ENCODE measurements at regions not wholly inside any gene's neighbourhood (a gene's known extent, or its start where the extent isn't known, plus 50 kb on each side); places are given as distances from the start of the nearest gene placed in this dataset.

DNA sequence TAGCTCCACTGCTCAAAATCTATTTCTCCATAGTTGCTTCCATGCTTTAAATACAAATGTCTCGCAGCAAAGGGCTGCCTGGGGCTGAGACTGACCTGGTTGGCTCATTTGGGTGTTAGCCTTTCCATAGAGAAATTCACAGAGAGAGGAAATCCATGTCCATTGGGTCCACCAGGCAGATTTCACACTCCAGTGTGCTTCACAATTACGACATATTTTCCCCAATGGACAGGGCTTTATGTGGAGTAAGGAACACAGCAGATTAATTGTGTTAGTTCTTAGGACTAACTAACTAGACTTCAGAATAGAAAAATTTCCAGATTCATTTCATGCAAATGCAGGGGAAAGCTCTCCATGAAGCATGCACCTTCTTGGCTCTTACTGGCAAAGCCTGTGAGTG lies 180.7 kb downstream of the FBXO15 start:
- DNase-seq (ENCODE audit: low read depth in 2 of 3, low spot score in 1 of 3) = no peak

DNA sequence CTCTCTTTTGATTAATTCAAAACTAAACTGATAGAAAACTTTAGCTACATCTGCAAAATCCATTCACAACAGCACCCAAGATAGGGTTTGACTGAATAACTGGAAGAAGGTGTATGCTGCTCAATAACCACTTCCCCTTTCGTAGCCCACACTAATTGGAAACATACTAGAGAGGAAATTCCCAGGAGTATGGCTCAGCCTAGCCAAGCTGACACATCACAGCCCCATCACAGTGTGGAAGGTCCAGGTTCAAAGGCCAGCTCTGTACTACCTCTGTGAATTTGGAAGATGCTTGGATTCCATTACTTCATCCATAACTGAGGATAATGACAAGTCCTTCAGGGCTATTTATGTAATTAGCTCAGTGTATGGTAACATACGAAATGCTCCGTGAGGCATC lies 185.4 kb downstream of the FBXO15 start:
- no peak for DNase-seq (ENCODE audit: low read depth in 2 of 3, low spot score in 1 of 3)

DNA sequence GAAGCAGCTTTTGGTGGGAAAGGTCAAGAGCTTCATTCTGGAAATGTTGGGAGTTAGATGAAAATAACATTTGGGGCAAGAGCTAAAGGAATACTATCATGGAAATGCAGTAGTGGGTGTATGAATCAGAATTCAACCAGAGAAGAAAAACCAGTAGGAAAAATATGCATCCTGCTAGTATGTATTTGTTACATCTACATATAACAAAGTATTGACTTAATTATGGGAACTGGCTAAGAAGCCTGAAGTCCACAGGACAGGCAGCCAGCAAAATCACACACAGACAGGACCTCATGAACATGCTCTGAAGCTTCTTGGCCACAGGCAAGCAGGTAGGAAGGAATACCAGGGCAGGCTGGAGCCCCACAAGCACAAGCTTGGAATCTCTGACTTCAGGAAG lies 185.8 kb downstream of the FBXO15 start:
- DNase-seq (ENCODE audit: low read depth in 2 of 3, low spot score in 1 of 3) = no peak

DNA sequence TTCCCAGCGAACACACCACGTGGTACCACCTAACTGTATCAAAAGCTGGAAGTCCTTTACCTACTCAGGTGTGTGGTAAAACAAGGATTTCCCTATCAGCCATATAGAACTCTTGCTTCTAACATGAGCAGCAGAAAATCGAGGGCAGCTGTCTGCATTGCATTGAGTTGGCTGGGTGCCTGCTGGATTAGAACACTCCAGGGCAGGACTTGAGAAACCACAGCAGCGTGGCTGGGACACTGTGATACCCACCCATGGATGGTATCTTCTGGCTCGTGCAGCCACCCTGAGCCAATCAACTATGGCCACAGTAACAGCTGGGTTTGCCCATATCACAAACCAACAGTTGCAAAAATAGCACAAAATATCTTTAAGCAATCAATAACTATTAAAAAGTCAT lies 188.3 kb downstream of the FBXO15 start:
- DNase-seq (ENCODE audit: low read depth in 2 of 3, low spot score in 1 of 3) = no peak

DNA sequence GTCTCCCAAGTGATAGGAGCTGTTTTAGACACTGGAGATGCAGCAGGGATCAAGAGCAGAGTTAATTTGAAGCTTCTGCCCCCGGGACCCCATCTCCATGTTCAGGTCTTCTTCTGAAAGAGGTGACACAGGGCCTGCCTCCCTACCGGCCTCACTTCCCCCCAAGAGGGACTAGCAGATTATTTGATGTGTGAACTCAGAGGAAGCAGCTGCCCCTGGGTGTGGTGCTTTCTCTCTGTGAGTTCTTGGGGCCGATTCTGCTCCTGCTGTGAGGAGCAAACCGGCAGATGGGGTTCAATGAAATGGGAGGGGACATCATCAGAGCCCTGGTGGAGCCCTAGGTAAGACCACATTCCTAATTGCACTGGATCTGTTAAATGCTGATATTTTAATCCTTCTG lies 193.4 kb downstream of the FBXO15 start:
- no peak for DNase-seq (ENCODE audit: low read depth in 2 of 3, low spot score in 1 of 3)

DNA sequence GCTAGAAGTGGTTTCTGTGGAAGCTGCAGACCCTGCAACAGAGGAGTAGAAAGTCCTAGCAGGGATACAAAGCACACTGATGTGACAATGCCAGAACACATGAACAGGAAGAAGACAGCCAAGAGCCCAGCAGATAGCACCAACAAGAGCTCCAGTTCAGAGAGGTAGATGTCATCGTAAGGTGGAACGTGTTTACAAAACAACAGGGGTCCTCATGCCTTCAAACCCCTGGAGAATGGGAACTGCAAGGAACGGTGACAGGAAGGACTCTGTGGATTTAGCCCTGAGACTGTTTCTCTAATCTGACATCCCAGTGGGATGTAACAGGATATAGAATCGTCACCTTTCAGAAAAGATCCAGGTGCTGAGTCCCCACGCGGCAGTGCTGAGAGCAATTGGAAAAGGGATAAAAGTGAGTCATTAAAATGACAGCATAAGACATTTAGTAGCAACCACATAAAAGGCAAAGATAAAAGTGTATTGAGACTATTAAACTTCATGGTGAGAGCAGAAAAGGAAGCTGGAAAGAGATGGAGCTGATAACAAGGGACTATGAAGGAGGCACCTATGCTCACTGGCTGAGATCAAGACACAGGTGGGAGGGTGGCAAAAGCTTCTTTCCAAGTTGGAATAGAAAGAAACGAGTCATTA lies 195.2 kb downstream of the FBXO15 start:
- DNase-seq (ENCODE audit: low read depth in 2 of 3, low spot score in 1 of 3) = no peak

DNA sequence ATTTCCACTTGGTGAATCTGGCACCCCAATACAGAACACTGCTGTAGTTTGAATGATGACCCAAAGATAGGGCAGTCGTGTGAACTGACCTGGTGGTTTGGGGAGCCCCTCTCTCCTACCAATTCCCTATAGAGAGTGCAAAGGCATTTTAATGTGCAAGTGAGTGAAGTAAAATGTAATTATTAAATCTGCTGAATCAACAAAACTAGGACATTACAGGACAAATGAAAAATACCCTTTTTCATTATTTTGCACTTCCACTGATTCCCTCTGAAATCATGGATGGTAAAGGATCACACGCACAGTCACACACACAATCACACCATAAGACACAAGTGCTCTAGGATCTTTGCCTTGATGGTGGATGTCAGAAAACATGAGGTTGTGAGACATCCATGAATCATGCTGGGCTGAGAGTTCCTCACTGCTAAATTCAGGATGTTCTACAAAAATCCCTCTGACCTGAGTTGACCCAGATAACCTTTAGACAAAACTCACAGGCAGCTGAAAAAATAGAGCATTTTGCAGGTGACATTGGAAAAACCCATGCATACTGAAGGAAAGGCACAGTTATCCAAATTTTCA lies 197.4 kb downstream of the FBXO15 start:
- no peak for DNase-seq (ENCODE audit: low read depth in 2 of 3, low spot score in 1 of 3)

DNA sequence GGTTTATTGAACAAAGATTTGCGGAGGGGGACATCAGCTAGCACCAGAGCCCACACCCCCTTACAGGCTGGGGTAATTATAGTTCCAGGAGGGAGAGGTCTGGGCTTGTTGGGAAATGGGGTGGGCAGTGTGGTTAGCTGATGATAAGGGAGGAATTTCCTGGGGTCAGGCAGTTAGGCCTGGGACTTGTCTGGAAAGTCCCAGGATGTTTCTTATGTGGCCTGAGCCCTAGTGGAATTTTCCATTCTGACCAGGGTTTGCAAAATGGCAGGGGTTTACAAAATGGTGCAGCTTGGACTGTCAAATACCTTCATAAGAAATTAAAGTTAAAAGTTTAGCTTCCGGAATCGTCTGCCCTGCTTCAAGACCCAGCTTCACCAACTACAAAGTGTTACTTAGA lies 199.1 kb downstream of the FBXO15 start:
- no peak for DNase-seq (ENCODE audit: low read depth in 2 of 3, low spot score in 1 of 3)

DNA sequence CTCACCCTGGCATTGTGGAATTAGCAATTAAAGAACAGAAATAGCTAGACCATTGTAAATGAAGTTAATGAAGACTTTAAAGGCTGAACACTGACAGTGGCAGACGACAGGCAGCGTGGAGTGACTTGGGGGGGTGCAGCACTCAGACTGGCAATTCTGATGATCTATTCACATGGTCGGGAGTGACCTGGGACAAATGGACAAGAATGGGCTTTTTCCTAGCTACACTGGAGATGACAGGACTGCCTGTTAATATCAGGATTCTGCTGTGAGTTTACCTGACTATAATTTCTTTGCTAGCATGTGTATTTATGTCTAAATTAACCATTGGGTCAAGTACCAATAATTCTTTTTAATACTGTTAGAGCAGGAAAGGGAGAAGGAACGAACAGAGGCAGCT lies 199.6 kb downstream of the FBXO15 start:
- DNase-seq (ENCODE audit: low read depth in 2 of 3, low spot score in 1 of 3) = no peak

DNA sequence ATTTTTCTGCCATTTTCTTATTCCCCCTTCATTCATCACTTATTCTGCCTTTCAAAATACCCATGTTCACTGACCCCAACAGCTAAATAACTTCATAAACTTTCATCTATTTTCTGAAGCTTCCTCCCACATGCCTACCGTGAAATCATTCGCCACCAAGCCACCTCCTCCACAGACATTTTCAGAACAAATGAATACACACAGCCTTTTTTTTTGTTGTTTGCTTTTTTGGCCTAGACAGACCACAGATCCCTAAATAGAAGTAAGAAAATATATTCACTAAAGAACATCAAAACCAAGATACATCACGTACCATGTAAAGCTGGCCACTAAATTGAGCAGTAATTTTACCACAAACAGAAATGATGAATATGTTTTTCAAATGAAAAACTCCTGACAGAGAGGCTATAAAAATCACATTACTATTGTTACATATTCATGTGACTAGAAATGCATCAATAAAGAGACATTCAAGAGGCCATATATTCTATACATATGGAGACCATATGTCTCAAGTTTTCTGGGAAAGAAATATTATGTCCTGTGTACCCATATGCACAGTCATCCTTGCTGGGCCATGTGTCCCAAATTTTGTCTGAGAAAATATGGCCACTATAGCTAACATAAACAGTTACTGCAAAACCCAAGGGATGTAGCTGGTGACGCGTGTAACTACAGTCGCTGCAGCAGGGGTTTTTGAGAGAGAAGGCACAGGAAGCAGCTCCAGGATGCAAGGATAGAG lies 200.3 kb downstream of the FBXO15 start:
- DNase-seq (ENCODE audit: low read depth in 2 of 3, low spot score in 1 of 3) = no peak

DNA sequence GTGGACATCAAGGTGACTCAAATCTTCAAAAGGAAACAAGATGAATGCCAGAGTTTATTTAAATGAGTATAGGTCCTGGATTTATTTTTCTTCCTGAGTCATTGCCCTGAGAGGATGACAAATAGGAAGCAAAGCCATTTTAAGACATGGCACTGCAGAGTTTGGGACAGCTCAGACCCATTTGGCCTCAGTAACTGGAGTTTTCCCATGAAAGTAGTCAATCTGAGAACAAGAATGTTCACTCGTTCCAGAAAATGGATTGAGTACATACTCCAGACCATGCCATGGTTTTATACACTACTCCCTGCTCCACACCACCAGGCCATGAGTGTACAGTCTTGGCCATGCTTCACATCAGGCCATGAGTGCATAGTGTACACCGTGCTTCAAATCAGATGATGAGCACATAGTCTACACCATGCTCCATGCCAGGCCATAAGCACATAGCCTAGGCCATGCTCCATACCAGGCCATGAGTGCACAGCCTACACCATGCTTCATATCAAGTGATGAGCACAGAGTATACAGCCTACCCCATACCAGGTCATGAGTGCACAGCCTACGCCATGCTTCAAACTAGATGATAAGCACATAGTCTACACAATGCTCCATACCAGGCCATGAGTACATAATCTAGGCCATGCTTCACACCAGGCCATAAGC lies 202.4 kb downstream of the FBXO15 start:
- DNase-seq (ENCODE audit: low read depth in 2 of 3, low spot score in 1 of 3) = no peak

DNA sequence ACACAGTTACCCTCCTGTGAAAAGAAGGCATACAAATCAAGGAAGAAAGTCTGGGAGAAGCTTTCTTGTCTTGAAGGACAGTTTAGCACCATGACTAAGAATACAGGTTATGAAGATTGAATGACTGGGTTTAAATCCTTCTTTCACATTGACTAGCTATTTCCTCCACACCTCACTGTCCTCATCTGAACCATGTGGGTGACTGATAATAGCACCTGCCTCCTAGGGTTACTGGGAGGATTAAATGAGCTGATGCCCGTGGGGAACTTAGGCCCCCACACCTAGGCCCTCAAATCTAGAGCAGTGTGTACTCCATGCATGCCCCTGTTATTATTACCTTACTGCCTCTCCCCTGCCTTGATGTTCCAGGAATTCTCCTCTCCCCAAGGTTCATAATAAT lies 202.9 kb downstream of the FBXO15 start:
- DNase-seq (ENCODE audit: low read depth in 2 of 3, low spot score in 1 of 3) = no peak

DNA sequence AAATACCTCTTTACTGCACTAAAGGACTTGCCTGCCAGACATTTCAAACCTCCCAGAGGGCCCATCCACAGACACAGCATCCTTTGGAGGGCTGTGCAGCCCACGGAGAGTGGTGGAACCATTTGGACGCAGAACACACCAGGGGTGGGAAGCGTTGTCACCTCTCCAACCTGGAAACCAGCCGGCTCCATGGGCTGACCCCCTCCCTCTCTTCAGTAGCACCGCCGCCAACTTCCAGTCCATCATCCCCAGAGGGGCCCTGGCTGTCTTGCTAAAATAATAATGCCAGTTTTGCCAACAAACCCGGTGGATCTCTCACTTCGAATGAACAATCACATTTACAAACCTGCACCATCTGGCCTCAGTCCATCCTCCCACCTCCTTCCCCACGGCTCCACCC lies 203.9 kb downstream of the FBXO15 start:
- DNase-seq (ENCODE audit: low read depth in 2 of 3, low spot score in 1 of 3) = no peak

DNA sequence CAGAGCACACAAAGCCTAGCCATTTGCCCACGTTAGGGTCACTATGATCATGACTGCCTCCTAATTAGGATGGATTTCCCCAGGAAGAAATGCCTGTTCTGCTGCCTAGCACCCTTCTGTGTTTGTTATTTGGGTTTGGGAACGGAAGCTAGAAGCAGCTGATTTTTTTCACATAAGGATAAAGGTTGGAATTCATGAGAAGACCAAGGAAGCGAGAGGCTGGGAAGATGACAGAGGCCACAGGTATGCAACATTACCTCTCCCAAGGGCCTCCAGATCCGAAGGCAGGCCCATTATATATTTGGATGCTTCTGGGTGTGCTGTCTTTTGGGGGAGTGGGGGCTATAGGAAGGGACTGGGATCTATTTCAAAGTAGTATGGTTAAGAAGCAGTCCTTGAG lies 204.7 kb downstream of the FBXO15 start:
- DNase-seq (ENCODE audit: low read depth in 2 of 3, low spot score in 1 of 3) = no peak

DNA sequence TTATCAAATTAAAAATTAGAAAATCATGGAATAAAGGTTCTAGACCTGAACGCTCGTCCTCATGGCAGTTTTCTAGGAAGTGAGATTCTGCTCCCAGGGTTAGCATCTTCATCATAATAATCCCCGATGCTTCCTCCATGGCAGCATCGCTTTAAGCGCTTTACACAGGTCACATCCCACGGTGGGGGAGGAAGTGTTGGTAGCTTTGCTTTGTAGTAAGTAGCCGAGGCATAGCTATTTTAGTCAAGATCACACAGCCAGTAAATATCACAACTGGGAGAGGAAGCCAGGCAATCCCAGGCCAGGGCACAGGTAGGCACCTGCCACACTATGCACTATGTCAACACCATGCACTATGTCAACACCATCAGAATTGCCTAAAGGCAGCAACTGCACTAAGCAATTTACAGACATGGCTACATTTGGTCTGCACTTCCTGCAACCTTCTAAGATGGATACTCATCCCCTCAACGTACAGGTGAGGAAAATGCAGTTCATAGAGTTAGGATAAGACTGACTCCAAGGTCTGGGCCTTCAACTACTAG lies 205.5 kb downstream of the FBXO15 start:
- no peak for DNase-seq (ENCODE audit: low read depth in 2 of 3, low spot score in 1 of 3)

DNA sequence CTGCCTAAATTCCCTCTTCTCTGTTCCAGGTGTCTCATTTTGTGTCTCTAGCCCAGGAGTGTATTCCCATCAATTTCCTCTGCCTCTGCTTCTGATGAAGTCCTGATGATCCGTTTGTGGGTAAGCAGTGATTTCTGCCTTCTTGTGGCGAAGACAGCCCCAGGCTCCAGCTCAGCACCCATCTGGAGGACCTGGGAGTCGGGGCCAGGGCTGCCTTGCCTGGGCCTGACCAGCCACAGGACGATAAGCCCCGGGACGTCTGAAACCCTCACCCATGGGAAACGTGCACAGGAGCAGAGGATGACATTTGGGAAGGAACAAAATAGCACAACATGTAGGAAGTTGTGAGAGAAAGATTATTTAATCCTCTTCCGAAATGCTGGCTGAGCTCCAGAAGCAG lies 206.9 kb downstream of the FBXO15 start:
- DNase-seq (ENCODE audit: low read depth in 2 of 3, low spot score in 1 of 3) = no peak

DNA sequence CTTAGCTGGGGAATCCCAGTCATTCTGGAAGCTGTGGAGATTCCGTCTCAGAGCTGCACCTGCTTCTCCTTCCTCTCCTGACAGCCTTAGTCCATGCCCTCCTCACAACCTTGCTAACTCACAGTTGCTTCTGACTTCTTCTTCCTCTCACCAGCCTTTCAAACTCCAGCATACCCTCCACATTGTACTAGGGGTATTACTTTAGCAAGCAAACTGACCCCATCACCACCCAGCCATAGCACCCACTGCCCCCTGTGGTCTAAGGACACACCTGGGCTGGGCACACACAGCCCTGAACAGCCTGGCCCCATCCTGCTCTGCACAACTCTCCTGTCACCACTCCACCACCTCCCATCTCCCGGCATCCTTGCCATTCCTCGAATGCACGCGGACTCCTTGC lies 208.2 kb downstream of the FBXO15 start:
- DNase-seq (ENCODE audit: low read depth in 2 of 3, low spot score in 1 of 3) = no peak

DNA sequence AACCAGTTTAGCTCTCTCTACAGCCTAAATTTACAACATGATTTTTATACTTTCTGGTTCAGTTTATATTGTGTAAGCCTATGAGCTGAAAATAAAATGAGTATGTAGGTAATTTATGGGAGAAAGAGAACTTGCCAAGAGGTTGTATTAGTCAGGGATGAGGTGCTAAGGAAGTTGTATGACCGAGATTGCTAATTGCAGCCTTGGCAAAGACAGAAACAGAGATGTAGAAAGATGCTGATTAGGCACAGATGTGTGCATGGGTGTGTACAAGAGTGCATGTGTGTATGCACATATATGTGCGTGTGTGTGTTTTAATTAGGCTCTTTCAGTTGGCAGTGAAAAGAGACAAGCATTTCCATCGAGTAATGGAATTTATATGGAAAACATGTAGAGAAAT lies 213.9 kb downstream of the FBXO15 start:
- no peak for DNase-seq (ENCODE audit: low read depth in 2 of 3, low spot score in 1 of 3)

DNA sequence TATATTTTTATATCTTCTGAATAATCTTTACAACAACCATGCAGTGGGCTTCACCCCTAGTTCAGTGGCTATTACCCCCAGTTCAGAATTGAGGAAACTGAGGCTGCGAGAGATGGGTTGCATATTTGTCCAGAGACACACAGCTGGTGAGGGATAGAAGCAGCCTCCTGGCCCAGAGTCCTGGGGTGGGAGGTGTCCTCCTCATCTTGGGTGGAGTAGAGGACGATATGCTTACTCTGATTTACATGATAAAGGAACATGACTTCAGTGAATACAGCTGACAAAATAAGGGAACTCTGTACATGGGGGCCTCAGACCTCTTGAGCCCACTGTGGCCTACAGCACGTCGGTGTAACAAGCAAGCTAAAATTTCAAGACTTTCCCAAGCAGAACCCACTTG lies 214.7 kb downstream of the FBXO15 start:
- DNase-seq (ENCODE audit: low read depth in 2 of 3, low spot score in 1 of 3) = no peak

DNA sequence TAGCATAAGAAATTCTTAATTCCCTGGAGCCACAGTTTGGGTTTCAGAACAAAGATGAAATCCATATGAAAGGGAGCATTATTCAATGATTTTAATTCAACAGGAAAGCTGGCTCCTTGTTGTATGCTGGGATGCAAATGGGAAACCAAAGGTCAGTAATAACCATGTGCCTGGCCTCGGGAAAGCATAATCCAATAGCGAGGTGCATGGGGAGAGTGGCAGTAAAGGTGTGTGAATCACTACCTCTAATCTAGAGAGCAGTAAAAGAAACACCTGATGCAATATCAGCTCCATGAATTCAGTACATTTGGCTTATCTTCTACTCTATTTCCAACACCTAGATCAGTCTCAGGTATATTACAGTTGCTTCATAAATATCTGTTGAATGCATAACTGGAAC lies 220.1 kb downstream of the FBXO15 start:
- no peak for DNase-seq (ENCODE audit: low read depth in 2 of 3, low spot score in 1 of 3)

DNA sequence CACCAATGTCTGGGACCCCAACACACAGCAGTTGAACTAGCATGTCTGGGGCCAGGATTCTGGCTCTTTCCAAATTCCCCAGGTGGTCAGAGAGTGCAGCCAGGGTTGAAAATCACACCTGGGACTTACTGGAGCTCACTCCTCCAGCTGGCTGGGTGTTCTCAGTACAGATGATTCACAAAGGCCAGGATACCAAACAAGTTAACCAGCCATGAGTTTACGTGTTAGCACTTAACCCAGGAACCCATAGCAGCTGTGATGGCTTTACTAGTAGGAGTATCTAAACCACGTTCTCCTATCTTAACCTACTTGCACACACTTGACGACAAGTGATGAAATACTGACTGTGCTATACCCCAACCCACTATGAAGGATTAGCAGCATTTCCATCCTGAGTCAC lies 222.8 kb downstream of the FBXO15 start:
- no peak for DNase-seq (ENCODE audit: low read depth in 2 of 3, low spot score in 1 of 3)

DNA sequence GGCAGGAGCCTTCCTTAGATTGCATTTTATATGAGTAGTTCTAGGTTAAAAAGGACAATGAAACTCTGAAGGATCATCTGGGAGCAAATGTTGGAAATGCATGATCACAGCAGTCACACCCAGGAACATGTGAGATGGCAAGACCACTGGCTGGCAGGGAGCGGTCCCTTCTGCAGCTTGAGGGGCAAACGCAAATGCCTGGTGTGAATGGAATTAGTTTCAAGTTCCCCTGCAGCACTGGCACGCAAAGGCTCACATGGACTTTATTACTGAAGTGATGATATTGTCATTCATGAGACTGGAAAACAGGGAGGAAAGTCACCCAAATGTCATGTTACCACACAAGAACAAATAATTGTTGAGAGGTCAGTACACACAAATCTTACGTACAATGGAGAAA lies 223.3 kb downstream of the FBXO15 start:
- no peak for DNase-seq (ENCODE audit: low read depth in 2 of 3, low spot score in 1 of 3)
